ENCODE measurements at regions not wholly inside any gene's neighbourhood (a gene's known extent, or its start where the extent isn't known, plus 50 kb on each side); places are given as distances from the start of the nearest gene placed in this dataset.

GRCh38 chr14:29982993-29983392 lies 55.3 kb upstream of the PRKD1 start:
- no peak for TF ChIP-seq POLR2AphosphoS5 (IDR thresholded peaks at IDR 0.05; ENCODE audit: low read depth, low read length)
- no peak for TF ChIP-seq FOXP2 (optimal IDR thresholded peaks at IDR 0.05; ENCODE audit: borderline replicate concordance, extremely low read depth, extremely low read length, insufficient read depth)
- no peak for TF ChIP-seq SIN3A (IDR thresholded peaks at IDR 0.05; ENCODE audit: borderline replicate concordance, insufficient read depth, low read length)
